Activated naive CD4-positive, alpha-beta T cell treated with Interleukin-2 at 50 U/mL for 16 hours (primary cell): ENCODE measurements at regions not wholly inside any gene's neighbourhood (a gene's known extent, or its start where the extent isn't known, plus 50 kb on each side); places are given as distances from the start of the nearest gene placed in this dataset.

Source experiments
- DNase-seq: peaks from one replicate; pipeline ENCODE4 v3.0.0-alpha.2; 2020

DNA sequence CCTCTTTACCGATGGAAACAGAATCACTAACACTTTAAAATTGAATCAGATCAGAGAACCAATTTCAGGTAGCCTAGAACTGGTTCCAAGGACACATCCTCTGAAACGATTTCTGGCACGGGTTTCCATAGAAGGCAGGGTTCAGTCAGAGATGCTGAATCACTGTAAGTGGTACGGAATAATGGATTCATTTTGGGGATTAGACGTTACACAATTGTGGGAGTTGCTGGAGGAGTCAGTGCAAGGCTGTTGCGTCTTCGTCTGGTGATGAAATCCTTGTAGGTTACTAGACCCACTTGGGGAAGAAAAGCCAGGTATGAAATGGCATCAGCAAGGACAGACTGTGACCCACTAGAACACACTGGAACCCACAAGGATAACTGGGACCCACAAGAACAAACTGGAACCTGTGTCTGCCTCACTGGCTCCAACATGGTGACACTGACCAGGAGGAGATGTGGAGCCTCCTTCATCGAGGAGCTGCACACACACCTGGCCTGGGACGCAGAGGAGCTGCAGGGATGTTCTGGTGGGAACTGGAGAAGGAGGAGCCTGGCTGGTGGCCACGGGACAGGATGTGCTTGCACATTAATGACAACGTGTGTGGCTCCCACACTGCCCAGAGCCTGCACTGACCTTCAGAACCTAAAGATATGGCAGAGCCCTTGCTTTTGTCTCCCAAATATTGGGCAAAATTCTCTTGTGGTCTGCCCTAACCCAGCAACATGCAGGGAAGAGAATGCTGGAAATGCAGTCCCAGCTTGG lies 105.1 kb downstream of the TRAPPC11 start:
- DNase-seq, result no peak

DNA sequence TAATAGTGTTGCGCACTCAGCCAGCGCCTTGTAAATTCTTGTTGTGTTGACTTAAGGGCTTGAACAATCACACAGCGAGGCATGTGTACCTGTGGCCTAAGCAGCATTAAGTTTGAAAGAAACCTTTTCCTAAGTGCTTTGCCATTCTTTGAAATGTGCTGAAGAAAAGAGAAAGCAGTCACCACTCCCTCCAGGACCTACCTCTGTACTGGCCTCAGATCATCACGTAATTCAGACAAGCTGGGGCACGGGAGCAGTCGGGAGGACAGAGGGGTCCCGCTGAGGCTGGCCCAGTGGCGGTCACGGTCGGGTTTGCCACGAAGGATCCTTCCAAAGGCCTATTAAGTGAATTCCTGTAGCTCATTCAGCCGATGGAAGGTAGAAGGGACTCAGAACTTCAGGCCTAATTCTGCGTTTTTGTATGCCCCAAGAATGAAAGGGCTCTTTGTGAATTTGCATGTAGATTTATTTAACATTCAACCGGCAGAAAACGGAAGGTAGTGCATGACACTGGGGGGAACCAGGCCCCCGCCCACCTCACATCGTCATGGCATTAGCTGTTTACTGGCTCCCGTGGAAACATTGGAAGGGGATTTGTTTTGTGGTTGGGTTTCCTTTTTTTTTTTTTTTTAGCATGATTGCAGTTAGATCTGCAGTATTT lies 106.3 kb downstream of the TRAPPC11 start:
- DNase-seq, result no peak

DNA sequence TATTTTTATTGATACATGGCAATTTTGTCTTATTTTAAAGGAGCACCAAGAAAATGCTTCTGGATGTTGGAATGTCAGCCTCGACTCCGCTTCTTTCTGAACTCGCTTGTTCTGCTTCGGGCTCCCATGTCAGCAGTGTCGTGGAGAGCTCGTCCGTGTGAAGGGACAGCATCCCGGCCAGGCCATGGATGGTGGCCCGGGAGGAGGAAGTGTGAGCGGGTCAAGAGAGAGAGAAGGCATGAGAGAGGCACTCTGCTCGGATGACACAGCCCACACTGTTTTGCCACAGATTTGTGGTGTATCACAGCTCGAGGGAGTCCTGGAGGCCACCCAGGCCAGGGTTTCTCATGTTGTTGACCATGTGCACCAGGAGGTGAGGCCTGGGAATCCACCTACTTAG lies 107.0 kb downstream of the TRAPPC11 start:
- no peak for DNase-seq

DNA sequence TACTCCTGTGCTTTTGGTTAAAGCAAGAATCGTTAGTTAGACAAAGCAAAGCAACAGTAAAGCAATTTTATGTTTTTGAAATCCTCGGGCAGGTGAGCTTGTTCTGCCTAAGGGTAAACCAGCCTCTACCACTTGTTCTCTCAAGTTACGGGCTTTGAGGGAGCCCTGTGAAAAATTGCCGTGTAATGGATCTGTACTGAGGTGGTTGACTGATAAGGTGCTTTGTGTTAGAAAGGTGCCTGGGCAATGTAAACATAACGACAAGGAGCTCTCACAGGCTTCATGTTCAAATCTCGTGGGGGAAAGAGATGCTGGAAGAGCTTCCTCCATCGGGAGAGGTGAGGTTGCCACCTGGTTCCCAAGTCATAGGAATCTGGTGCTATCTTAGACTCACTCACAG lies 111.8 kb downstream of the TRAPPC11 start:
- DNase-seq, result no peak

DNA sequence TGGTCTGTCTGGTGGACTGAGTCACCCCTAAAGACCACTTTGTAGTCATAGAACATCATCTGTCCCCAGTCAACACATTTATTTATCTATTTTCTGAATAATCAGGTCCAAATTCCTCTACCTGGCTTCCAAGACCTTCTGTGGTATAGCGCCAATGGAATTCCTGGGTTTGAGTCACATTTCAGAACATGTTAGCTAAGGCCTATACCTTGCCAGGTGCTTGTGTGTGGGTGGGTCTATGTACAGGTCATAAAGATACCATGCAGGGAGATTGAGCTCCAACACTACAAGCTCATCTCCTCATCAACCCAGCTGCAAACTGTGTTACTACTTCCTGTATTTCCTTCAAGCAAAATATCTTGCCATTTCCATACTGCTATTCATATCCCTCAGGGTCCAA lies 113.3 kb downstream of the TRAPPC11 start:
- no peak for DNase-seq

DNA sequence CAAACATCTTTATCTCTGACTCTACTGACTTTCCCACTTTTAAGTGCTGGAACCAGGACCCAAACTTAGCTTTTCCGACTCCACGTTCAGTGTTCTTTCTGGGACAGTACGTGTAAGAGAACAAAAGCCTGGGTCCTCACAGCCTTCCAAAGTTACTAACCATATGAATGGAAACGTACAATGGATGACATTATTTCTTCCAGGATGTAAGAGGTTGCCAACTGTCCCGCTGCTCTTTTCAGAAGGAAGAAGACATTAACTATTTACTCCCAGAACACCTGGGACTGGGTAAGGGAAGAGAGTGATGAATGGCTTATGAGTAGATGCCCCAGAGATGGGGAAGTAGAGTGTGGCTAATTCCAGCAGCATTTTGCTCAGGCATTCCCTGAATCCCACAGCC lies 114.7 kb downstream of the TRAPPC11 start:
- no peak for DNase-seq

DNA sequence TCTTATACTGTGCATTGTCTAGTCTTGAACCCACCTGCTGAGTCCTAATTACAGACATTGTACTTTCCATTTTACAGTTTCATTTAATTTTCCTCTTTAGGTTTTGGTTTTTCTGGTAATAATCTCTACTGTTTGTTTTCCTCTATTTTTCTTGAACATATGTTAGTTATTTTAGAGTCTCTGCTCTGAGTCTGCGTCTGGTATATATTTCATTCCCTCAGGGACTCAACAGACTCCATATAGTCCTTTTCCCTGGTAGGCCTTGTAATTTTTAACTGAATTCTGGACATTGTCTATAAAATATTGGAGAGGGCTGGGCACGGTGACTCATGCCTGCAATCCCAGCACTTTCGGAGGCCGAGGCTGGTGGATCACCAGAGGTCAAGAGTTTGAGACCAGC lies 121.8 kb upstream of the STOX2 start:
- DNase-seq, result no peak

DNA sequence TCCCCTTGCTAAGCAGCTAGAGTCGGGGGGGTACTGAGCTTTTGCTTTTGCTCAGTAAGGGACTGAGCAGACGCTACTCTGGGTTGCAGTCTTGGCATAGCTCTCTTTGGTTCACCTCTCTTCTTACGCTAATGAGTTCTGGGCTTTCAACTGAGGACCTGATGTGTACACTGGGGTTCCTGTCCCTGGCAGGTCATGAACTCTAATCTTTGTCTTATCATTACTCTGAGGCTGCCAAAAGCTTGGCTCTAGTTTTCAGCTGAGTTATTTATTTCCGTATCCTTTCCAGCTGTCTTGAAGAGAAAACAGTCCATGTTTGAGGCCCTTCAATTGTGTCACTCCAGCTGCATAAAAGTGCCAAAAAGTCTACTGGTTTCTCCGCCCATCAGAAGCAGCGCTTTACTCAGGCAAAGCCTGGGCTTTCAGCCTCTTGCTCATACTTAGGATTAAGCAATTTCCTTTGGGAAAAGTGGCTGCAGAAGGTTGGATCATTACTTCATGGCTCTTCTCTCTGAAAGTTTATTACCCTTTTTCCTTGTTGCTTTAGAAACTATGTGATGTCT lies 121.0 kb upstream of the STOX2 start:
- DNase-seq, result no peak

DNA sequence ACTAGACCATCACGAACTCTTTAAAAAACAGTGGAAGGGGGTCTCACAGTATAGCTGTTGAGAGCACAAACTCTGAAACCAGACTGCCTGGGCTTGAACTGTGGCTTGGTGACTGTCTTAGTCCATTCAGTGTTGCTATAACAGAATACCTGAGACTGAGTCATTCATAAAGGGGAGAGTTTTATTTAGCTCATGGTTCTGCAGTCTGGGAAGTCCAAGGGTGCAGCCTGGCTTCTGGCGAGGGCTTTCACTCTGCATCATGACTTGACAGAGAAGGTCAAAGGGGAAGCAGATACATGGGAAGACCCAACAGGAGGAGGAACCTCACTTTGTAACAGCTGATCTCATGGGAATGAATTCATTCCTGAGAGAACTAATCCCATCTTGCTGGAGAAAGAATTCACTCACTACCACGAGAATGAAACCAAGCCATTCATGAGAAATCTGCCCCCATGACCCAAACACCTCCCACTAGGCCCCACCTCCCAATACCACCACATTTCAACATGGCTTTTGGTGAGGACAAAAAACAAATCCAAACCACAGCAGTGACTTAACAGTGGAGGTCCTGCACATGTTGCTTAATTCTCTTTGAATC lies 116.7 kb upstream of the STOX2 start:
- no peak for DNase-seq

DNA sequence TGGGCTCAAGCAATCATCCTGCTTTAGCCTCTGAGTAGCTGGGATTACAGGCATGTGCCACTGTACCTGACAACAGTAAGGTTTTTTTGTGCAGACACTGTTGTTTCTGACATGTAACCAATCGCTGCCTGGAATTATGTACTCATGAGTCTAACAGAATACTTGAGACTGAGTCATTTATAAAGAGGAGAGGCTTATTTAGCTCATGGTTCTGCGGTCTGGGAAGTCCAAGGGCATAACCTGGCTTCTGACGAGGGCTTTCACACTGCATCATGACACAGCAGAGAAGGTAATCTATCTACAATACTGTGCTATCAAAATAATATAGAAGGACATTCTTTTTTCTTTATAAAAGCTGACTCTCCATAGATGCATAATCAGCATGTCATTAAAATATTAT lies 115.5 kb upstream of the STOX2 start:
- no peak for DNase-seq

DNA sequence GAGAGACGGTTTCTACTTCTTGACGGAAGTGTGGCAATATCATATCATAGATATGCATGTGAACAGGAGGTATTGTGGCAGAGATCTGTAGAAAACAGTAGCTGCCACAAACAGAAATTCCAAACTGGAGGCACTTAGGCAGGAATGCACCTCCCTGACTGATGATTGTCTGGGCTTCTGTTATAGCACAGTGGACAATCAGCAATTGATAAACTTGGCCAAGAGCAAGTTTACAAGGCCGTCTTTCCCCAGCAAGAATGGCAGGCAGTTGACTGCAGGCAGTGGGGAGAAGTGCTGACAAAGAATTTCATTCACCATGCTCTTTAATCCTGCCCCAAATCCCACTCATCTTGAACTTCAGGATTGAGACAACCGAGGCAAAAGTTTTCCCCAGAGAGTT lies 114.4 kb upstream of the STOX2 start:
- DNase-seq, result no peak

DNA sequence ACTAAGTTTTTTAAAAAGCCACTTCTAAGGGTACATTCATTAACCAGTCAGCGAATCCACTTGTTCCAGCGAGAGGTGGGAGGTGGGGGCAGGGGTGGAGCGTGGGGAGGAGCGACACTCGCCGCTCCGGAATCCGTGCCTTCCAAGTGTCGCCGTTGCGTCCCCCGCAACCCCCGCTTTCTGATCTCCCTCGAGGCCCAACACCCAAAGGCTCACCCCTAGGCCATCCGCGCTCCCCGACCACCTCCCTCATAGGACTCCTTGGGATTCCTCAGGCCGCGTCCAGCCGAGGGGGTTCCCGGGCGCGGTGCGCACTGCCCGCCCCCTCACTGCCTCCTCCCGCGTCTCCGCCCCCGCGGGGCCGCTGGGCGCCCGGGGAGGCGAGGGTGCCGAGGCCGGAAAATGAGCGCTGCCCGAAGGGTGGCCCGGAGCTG lies 108.1 kb upstream of the STOX2 start:
- no peak for DNase-seq

DNA sequence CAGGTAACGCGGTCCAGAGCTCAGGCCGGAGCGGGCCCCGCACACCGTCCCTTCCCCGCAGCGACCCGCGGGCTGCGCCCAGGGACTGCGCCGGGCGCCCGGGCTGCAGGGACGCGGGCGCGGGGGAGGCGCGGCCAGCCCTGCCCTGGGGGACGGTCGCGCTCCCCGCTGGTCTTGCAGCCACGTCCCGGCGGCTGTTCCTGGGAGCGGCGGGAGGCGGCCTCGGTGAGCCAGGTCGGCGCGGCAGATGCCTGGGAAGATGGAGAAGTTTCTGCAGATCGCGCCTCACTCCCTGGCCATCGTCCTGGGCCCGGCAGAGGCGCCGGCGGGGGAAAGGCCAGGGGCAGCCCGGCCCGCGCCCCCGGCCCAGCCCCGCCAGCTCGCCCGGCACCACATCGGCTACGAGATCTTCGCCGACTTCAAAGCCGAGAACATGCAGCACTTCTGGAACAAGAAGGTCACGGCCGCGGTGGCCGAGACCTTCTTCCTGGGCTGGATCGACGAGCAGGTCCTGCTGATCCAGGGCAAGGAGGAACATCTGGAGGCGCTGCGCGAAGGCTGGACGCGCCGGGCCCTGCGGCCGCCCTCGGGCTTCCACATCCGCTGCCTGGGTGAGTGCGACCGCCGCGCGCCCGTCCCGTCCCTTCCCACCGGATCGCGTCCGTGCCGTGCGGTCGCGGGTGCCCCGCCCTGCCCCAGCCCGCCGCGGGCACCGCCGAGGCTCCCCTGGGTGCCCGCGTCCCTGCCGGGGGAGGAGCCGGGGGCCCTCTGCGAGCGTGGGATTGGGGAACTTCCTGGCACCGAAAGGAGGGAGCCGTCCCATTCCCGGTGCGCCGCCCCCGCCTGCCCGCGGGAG lies 107.4 kb upstream of the STOX2 start:
- DNase-seq, result no peak

DNA sequence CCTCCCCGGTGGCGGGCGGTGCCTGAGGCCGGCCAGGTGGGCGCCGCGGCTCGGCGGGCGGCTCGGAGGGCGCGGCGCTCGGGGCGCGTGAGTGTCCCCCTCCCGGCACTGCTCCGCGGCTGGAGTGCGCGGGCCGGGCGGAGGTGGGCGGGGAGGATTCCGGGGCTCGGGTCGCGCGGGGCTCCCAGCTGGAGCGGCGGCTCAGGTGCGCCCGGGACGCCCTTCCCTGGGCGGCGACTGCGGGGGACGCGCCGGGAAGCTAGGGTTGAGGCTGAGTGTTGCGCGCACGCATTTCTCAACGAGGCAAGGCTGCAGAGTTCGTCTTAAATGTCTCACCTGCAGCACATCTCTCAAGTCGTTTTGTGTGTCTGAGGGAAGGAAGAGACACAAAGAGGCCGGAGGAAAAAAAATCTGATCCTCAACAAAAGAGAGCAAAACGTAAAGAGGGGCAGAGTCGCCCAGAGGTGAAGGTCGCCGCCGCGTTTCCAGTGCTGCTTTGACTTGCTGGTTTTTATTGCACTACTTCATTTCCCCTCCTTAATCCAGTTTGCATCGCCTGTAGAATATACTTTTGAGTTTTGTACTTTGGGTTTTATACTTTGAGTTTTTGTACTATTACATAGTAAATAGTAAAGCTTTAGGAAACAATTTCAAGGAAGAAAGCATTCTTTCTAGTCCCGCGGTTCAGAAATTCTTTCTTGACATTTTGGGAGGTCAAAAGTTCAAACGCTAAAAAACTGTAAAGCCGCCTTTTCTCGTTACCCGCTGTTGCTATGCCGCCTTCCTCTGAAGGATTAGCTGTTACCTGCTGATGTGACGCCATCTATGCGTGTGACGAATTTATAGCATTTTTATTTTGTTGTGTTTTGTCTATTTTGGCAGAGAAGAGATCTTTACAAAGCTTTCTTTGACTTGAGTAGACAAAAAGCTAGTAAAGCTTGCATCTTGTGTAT lies 106.5 kb upstream of the STOX2 start:
- no peak for DNase-seq

DNA sequence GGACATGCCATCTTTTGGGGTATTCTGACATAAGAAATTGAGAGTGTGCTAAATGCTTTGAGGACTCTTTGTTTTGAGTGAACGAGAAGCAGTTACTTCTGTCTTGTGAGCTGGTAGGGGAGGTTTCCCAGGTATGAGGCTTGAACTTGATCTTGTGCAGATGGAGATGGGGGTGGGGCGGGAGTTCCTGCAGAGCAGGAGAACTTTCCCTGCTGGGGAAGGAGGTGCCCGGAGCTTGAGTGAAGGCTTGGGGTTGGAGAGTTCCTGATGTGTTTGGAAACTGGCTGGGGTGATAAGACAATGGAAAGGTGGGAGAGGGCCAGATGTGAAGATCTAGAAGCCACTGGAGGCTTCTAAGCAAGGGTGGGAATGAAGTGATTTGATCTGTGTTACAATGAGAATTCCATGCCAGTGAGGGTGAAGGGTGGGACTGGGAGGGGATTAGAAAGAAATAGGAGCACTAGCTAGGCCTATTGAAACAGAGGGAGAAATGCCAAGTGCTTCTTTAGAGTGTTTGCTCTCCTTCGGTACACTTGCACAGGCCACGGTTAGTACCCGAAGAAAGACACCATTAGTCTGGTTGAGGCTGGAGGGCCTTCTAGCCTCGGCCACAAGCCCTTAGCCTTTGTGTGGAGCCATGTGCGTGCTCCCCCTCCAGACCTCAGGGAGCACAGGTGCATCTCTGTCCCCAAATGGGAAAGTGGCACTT lies 103.5 kb upstream of the STOX2 start:
- DNase-seq, result no peak

DNA sequence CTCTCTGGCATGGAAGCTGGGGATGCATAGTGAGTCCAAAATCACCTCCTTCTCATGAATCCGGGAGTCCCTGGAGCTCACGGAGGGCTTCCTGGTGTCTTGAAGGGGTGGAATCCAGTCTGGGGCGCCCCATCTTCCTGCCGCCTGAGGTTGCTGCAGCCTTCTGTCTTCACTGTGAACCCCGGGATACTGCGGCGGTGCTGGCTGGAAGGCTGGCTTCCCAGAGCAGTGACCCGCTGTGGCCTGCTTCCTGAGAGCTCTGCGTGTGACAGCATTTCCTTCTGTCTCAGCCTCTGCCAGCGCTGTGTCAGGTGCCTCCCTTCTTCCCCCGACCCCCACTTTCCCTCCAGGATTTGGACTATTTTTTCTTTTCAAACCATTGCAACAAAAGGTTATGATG lies 98.8 kb upstream of the STOX2 start:
- DNase-seq, result no peak

DNA sequence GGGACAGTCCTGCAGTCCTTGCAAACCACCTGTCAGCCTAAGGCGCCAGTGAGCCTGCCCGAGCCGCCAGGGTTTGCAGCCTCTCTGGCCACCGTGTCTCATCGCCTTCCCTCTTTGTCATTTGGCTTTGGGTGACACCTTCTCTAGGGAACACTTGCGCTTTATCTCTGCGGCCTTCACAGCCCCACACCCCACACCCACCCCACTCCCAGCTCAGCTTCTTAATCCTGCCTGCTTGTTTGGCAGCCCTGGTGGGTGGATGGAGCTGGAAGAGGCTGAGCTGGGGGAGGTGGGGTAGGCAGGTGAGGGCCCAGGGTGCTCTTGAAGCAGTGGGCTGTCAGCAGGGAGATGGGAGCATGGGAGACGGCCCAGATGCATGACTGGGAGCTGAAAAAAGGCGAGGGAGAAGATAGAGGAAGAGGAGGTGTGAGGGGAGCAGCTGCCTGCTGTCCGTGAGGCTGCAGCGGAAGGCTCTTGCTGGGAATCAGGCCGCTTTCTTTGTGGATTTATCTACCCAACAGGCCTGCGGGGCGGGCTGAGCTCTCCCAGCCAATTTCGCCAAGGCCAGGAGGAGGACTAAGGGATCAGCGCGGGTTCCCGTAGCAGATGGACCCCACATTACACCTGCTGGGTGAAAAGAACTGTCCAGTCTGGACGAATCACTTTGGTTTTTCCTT lies 97.5 kb upstream of the STOX2 start:
- no peak for DNase-seq

DNA sequence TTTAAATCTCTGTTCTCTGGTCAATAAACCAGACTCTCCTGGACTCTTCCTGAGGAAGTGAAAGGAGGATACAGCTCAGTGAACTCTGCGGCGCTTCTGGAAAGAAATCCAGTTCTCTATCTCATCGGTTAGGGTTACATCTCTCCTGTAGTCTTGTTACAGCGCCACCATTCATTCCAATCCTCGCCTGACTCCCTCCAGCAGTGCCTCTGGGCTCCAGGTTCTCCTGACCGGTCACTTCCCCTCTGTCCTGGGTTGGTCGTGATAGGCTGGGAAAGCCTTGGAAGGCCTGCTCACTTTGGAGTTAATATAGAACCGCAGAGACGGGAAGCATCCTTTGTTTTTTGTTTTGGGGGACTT lies 97.0 kb upstream of the STOX2 start:
- DNase-seq, result no peak

DNA sequence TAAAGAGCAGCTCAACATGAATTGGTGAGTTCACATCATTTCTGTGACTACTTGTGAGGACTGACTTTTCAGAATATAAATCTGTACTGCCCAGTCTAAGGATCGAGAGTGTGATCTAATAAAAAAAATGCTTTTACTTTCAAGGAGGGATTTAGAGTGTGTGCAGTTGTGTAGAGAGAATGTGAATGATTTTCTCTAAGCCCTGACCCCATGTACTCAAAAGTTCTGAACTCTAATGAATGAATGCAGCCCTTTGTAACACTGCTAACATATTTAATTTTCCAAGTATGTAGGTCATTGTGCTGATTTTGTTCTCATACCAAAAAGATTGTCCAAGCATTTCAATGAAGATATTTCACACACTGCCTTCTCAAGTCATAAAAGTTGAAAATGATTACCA lies 92.5 kb upstream of the STOX2 start:
- DNase-seq, result no peak

DNA sequence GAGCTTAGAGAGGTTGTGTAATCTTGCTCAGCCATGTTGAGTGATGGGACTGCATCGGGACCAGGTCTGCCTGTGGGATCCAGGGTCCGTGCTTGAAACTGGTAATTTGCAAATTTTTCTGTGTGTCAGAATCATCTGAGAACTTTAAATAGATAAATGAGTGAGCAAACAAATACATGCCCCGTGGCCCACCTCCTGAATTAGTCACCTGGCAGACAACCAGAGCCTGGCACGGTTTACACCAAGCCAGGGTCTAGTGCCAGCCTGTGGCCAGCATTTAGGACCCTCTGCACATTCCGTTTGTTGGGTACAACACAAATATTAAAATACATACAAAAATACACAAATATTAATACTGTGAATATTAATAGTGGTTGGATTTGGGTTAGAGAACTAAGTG lies 90.6 kb upstream of the STOX2 start:
- DNase-seq, result no peak

DNA sequence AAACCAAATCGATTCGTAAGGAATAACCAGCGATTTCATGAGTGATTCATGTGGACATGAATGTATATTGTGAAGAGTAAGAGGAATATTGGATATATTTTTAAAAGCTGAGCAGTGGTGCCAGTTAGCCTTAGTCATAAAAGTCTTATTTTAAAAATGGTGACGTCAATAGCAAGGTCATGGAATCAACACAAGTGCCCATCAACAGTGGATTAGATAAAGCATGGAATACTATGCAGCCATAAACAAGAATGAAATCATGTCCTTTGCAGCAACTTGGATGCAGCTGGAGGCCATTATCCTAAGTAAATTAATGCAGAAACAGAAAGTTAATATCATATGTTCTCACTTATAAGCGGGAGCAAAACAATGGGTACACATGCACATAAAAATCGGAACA lies 89.0 kb upstream of the STOX2 start:
- no peak for DNase-seq
